ENCODE measurements at regions not wholly inside any gene's neighbourhood (a gene's known extent, or its start where the extent isn't known, plus 50 kb on each side); places are given as distances from the start of the nearest gene placed in this dataset.

- intact Hi-C loops (cut with DNase I; ENCODE audit: low total_unique reads) = no loop called here
- DNase-seq = no peak
- Histone ChIP-seq H3K27me3 (no peaks in the 10 kb centered on the region), H3K4me3 (no peak overlapping the region), H3K9me3 (no peaks in the 10 kb centered on the region), H3K27ac (no peak overlapping the region), H3K36me3 (no peaks in the 10 kb centered on the region), H3K4me1 (no peaks in the 10 kb centered on the region)
- TF ChIP-seq CTCF (IDR thresholded peaks at IDR 0.05) (no peak), POLR2A (IDR thresholded peaks at IDR 0.05) (no peak)
These were observed 215.1 kb upstream of the SORCS1 start for GRCh38 chr10:107379601-107380000.

GRCh38 chr10:107371801-107372200 is 207.3 kb upstream of the SORCS1 start:
- H3K4me3 ChIP-seq = no peak overlapping the region
- TF ChIP-seq POLR2A (IDR thresholded peaks at IDR 0.05) (no peak), CTCF (IDR thresholded peaks at IDR 0.05) (no peak)
- H3K36me3 ChIP-seq = no peaks in the 10 kb centered on the region
- DNase-seq = no peak
- H3K27ac ChIP-seq = no peak overlapping the region
- no peaks in the 10 kb centered on the region for H3K4me1 ChIP-seq
- intact Hi-C loops (cut with DNase I; ENCODE audit: low total_unique reads) = no loop called here
- no peaks in the 10 kb centered on the region for H3K27me3 ChIP-seq
- H3K9me3 ChIP-seq = no peaks in the 10 kb centered on the region

GRCh38 chr10:107364872-107365271 is 200.4 kb upstream of the SORCS1 start:
- TF ChIP-seq POLR2A (IDR thresholded peaks at IDR 0.05) (no peak), CTCF (IDR thresholded peaks at IDR 0.05) (no peak)
- DNase-seq = no peak
- Histone ChIP-seq H3K27me3 (no peaks in the 10 kb centered on the region), H3K36me3 (no peaks in the 10 kb centered on the region), H3K27ac (no peak overlapping the region), H3K4me1 (no peaks in the 10 kb centered on the region), H3K4me3 (no peak overlapping the region), H3K9me3 (no peaks in the 10 kb centered on the region)
- intact Hi-C loops (cut with DNase I; ENCODE audit: low total_unique reads) = no loop called here

GRCh38 chr10:107362306-107362705 is 197.8 kb upstream of the SORCS1 start:
- intact Hi-C loops (cut with DNase I; ENCODE audit: low total_unique reads) = no loop called here
- no peaks in the 10 kb centered on the region for H3K27me3 ChIP-seq
- H3K36me3 ChIP-seq = no peaks in the 10 kb centered on the region
- no peaks in the 10 kb centered on the region for H3K9me3 ChIP-seq
- H3K4me3 ChIP-seq = no peak overlapping the region
- H3K4me1 ChIP-seq = no peaks in the 10 kb centered on the region
- no peak overlapping the region for H3K27ac ChIP-seq
- DNase-seq = no peak
- TF ChIP-seq POLR2A (IDR thresholded peaks at IDR 0.05) (no peak), CTCF (IDR thresholded peaks at IDR 0.05) (no peak)

GRCh38 chr10:107357033-107357432 is 192.5 kb upstream of the SORCS1 start:
- Histone ChIP-seq H3K36me3 (no peaks in the 10 kb centered on the region), H3K9me3 (no peaks in the 10 kb centered on the region), H3K27ac (no peak overlapping the region), H3K27me3 (no peaks in the 10 kb centered on the region), H3K4me1 (no peaks in the 10 kb centered on the region), H3K4me3 (no peak overlapping the region)
- TF ChIP-seq CTCF (IDR thresholded peaks at IDR 0.05) = no peak
- TF ChIP-seq POLR2A (IDR thresholded peaks at IDR 0.05) = no peak
- no peak for DNase-seq
- intact Hi-C loops (cut with DNase I; ENCODE audit: low total_unique reads) = no loop called here

Measured in uterus (tissue), 3 donors.